Gastrocnemius medialis (tissue), 4 donors: ENCODE measurements at regions not wholly inside any gene's neighbourhood (a gene's known extent, or its start where the extent isn't known, plus 50 kb on each side); places are given as distances from the start of the nearest gene placed in this dataset.

Experiments used
- ATAC-seq, 2 donors: fragments of 150-250 bp; one replicate each; pipeline ENCODE4 v1.9.1; 2016
- DNase-seq, 2 donors: peaks; one replicate each; pipeline ENCODE4 v3.0.0-alpha.2; 2019
- H3K27ac ChIP-seq, 4 donors: fragments of 200-600 bp; sonication (generic); 1 replicate in 1 of 4; 2 replicates in 3 of 4; pipeline ENCODE4 v1.5.1; 2016 to 2018; ENCODE audit warnings: mild to moderate bottlenecking in 2 of 4, moderate library complexity in 1 of 4
- H3K27me3 ChIP-seq, 3 donors: fragments of 200-600 bp; sonication (generic) in 2 of 3; 1 replicate in 1 of 3; 2 replicates in 2 of 3; pipeline versions ENCODE4 v1.5.1 to v1.6.0; 2016 to 2019; ENCODE audit warnings: mild to moderate bottlenecking in 1 of 3, moderate library complexity in 1 of 3
- H3K36me3 ChIP-seq, 2 donors: fragments of 200-600 bp; sonication (generic) in 1 of 2; one replicate each; pipeline ENCODE4 v1.5.1; 2017 to 2018
- H3K4me1 ChIP-seq, 2 donors: fragments of 200-600 bp; sonication (generic) in 1 of 2; one replicate each; pipeline ENCODE4 v1.5.1; 2016 to 2017; ENCODE audit warnings: mild to moderate bottlenecking in 2 of 2
- H3K4me3 ChIP-seq, 4 donors: fragments of 200-600 bp; sonication (generic) in 3 of 4; 1 replicate in 1 of 4; 2 replicates in 3 of 4; pipeline ENCODE4 v1.5.1; 2016 to 2019; ENCODE audit warnings: mild to moderate bottlenecking in 2 of 4
- H3K9me3 ChIP-seq, 3 donors: fragments of 200-600 bp; sonication (generic) in 2 of 3; 1 replicate in 1 of 3; 2 replicates in 2 of 3; pipeline ENCODE4 v1.5.1; 2016 to 2019
- POLR2A ChIP-seq, 2 donors: fragments of 450-650 bp; IDR thresholded peaks; one replicate each; pipeline ENCODE4 v1.6.1; 2017; ENCODE audit warnings: antibody characterized with exemption in 2 of 2, mild to moderate bottlenecking in 2 of 2, moderate library complexity in 2 of 2
- in situ Hi-C, 4 donors: fragments of 200-750 bp; cut with MboI; loops; one replicate each; pipeline versions ENCODE4 v1.15.0 to v1.8.0; 2017; ENCODE audit warnings: low sequenced_read_pairs in 4 of 4
- intact Hi-C: fragments of 100-400 bp; cut with DNase I; formaldehyde crosslinking; loops from one replicate; pipeline ENCODE4 v1.15.1; 2023; ENCODE audit warnings: low total_unique reads
- TF ChIP-seq, protein P1 (sequence below), 5 experiments: fragments of 450-650 bp in 3 of 5; fragments of 200-600 bp in 2 of 5; sonication (generic) in 2 of 5; IDR thresholded peaks in 4 of 5; conservative IDR thresholded peaks in 1 of 5; 1 replicate in 4 of 5; 2 replicates in 1 of 5; pipeline ENCODE4 v1.5.1; 2016 to 2019; ENCODE audit warnings: antibody characterized with exemption in 5 of 5, mild to moderate bottlenecking in 3 of 5, moderate library complexity in 3 of 5

DNA sequence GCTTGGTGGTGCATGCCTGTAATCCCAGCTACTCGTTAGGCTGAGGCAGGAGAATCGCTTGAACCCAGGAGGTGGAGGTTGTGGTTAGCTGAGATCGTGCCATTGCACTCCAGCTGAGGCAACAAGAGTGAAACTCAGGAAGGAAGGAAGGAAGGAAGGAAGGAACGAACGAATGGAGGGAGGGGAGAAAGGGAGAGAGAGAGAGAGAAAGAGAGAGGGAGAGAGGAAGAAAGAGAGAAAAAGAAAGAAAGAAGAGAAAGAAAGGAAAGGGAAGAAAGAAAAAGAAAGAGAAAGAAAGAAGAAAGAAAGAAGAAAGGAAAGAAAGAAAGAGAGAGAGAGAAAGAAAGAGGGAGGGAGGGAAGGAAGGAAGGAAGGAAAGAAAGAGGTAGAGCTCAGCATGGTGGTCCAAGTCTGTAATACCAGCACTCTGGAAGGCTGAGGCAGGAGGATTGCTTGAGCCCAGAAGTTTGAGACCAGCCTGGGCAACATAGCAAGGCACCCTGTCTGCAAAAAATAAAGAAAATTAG lies 81.9 kb downstream of the P2RY1 start:
- Histone ChIP-seq H3K27ac (no peak overlapping the region), H3K36me3 (no peaks in the 10 kb centered on the region), H3K4me3 (no peak overlapping the region), H3K9me3 (no peaks in the 10 kb centered on the region), H3K4me1 (no peaks in the 10 kb centered on the region), H3K27me3 (no peaks in the 10 kb centered on the region)
- intact Hi-C loops = no loop called here
- no peak for ATAC-seq
- TF ChIP-seq, protein P1, sequence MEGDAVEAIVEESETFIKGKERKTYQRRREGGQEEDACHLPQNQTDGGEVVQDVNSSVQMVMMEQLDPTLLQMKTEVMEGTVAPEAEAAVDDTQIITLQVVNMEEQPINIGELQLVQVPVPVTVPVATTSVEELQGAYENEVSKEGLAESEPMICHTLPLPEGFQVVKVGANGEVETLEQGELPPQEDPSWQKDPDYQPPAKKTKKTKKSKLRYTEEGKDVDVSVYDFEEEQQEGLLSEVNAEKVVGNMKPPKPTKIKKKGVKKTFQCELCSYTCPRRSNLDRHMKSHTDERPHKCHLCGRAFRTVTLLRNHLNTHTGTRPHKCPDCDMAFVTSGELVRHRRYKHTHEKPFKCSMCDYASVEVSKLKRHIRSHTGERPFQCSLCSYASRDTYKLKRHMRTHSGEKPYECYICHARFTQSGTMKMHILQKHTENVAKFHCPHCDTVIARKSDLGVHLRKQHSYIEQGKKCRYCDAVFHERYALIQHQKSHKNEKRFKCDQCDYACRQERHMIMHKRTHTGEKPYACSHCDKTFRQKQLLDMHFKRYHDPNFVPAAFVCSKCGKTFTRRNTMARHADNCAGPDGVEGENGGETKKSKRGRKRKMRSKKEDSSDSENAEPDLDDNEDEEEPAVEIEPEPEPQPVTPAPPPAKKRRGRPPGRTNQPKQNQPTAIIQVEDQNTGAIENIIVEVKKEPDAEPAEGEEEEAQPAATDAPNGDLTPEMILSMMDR (IDR thresholded peaks at IDR 0.05 in 4 of 5, conservative IDR thresholded peaks at IDR 0.05 in 1 of 5) = no peak
- TF ChIP-seq POLR2A (IDR thresholded peaks at IDR 0.05) = no peak
- no peak for DNase-seq
- in situ Hi-C loops = no loop called here

DNA sequence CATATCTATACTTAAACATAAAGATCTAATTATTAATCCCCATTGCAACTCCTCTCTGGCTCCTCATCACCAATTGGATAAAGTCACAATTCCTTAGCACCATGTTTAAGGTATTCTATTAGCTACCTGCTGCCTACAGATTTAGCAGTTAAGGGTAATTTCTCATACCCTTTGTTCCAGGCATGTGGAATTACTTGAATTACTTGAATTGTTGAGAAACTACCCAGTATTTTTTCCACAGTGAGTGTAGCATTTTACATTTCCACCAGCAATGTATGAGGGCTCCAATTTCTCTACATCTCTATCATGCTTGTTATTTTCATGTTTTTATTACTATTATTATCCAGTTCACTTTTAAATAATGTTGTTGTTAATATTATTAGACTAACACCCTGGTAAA lies 86.4 kb downstream of the P2RY1 start:
- no peak for DNase-seq
- H3K9me3 ChIP-seq = no peaks in the 10 kb centered on the region
- in situ Hi-C loops = no loop called here
- no peak overlapping the region for H3K4me3 ChIP-seq
- no peak for TF ChIP-seq POLR2A (IDR thresholded peaks at IDR 0.05)
- TF ChIP-seq, protein P1 (IDR thresholded peaks at IDR 0.05 in 4 of 5, conservative IDR thresholded peaks at IDR 0.05 in 1 of 5) = no peak
- H3K27ac ChIP-seq = no peak overlapping the region
- intact Hi-C loops = no loop called here
- ATAC-seq = no peak
- H3K4me1 ChIP-seq = no peaks in the 10 kb centered on the region
- no peaks in the 10 kb centered on the region for H3K27me3 ChIP-seq
- no peaks in the 10 kb centered on the region for H3K36me3 ChIP-seq

DNA sequence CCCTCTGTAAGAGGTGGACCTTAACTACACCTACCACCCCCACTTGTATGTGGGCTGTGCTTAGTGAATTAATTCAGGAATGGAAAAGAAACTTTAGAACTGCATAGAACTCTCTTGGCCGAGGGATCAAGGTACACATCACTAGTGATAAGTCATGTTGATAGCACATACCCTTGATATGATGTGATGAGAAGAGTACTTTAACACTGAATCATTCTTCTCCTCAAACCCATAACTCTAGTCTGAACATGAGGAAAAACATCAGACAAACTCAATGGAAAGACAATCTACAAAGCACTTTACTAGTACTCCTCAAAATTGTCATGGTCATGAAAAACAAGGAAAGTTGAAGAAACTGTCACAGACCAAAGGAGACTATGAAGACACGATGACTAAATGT lies 87.6 kb downstream of the P2RY1 start:
- intact Hi-C loops (no loop called here), in situ Hi-C loops (no loop called here)
- no peak for ATAC-seq
- Histone ChIP-seq H3K9me3 (no peaks in the 10 kb centered on the region), H3K36me3 (no peaks in the 10 kb centered on the region), H3K27me3 (no peaks in the 10 kb centered on the region), H3K27ac (no peak overlapping the region), H3K4me3 (no peak overlapping the region), H3K4me1 (no peaks in the 10 kb centered on the region)
- no peak for DNase-seq
- TF ChIP-seq POLR2A (IDR thresholded peaks at IDR 0.05) = no peak
- TF ChIP-seq, protein P1 (IDR thresholded peaks at IDR 0.05 in 4 of 5, conservative IDR thresholded peaks at IDR 0.05 in 1 of 5) = no peak

DNA sequence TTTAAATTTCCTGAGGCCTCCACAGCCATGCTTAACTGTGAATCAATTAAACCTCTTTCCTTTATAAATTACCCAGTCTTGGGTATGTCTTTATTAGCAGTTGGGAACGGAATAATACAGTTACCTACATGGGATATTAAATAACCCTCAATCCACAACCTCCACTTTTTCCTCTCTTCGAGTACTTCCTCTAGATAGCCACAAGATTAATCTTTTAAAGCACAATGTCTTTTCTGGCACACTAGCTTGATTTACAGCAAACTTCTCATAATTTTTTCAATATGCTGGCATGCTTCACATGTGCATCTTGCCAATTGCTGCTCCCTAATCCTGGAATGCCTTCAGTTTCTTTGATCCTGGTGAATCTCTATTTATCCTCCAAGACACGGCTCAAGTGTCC lies 92.2 kb downstream of the P2RY1 start:
- no peak overlapping the region for H3K4me3 ChIP-seq
- in situ Hi-C loops = no loop called here
- TF ChIP-seq POLR2A (IDR thresholded peaks at IDR 0.05) = no peak
- TF ChIP-seq, protein P1 (IDR thresholded peaks at IDR 0.05 in 4 of 5, conservative IDR thresholded peaks at IDR 0.05 in 1 of 5) = no peak
- no peaks in the 10 kb centered on the region for H3K9me3 ChIP-seq
- no peaks in the 10 kb centered on the region for H3K36me3 ChIP-seq
- H3K4me1 ChIP-seq = no peaks in the 10 kb centered on the region
- no peak for ATAC-seq
- intact Hi-C loops = no loop called here
- no peak overlapping the region for H3K27ac ChIP-seq
- no peaks in the 10 kb centered on the region for H3K27me3 ChIP-seq
- no peak for DNase-seq

DNA sequence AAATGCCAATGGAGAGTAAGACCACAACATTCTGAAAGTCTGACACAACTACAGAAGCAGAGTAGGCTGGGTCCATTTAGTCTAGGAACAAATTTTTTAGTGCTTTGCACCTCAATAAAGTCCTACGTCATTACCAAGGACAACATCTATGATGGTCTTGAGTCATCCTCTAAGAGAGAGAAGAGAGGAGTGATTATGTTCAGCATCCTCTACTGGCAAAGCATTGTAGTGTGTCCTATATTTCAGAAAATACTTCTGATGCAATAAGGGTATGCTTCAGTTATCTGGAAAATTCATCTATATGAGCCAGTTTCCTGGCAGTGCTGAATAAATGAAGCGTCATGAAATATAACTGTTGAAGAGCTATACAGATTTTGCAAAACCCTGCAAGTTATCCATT lies 95.6 kb downstream of the P2RY1 start:
- no peak for DNase-seq
- H3K27ac ChIP-seq = no peak overlapping the region
- intact Hi-C loops = no loop called here
- no peak for ATAC-seq
- H3K27me3 ChIP-seq = no peaks in the 10 kb centered on the region
- TF ChIP-seq POLR2A (IDR thresholded peaks at IDR 0.05) = no peak
- TF ChIP-seq, protein P1 (IDR thresholded peaks at IDR 0.05 in 4 of 5, conservative IDR thresholded peaks at IDR 0.05 in 1 of 5) = no peak
- H3K9me3 ChIP-seq = no peaks in the 10 kb centered on the region
- in situ Hi-C loops = no loop called here
- H3K36me3 ChIP-seq = no peaks in the 10 kb centered on the region
- H3K4me3 ChIP-seq = no peak overlapping the region
- H3K4me1 ChIP-seq = no peaks in the 10 kb centered on the region
